HG02759 (cell line): ENCODE measurements at regions not wholly inside any gene's neighbourhood (a gene's known extent, or its start where the extent isn't known, plus 50 kb on each side); places are given as distances from the start of the nearest gene placed in this dataset.
A peak's percentile ranks its signal among the peaks of the same experiment; 100 is the strongest.
"Not testable (repeated sequence)": the region's sequence is repeated elsewhere in the genome, so short reads cannot be mapped to it uniquely, and the experiment has no call there.

Experiments
- ATAC-seq: cut with Tn5 transposase; IDR thresholded peaks from one replicate; pipeline ENCODE4 v1.9.1; 2021; ENCODE audit warnings: mild to moderate bottlenecking, moderate library complexity; ENCODE audit not compliant: unreplicated experiment

- no peak for ATAC-seq
Observed at GRCh38 chr5:101091902-101092301, 188.8 kb upstream of the ST8SIA4 start.

- no peak for ATAC-seq
Observed at GRCh38 chr5:101084353-101084752, 181.3 kb upstream of the ST8SIA4 start.

GRCh38 chr5:101080462-101081240 lies 177.6 kb upstream of the ST8SIA4 start:
- no peak for ATAC-seq

GRCh38 chr5:101068298-101068697 lies 165.2 kb upstream of the ST8SIA4 start:
- no peak for ATAC-seq

- no peak for ATAC-seq
Observed at GRCh38 chr5:101067429-101067828, 164.3 kb upstream of the ST8SIA4 start.

- ATAC-seq: no peak
Observed at GRCh38 chr5:101062902-101063301, 159.8 kb upstream of the ST8SIA4 start.

- peak; percentile 63 for ATAC-seq
Observed at GRCh38 chr5:101047181-101047580, 144.1 kb upstream of the ST8SIA4 start.

- no peak for ATAC-seq
Observed at GRCh38 chr5:101045689-101046088, 142.6 kb upstream of the ST8SIA4 start.

- not testable (repeated sequence) for ATAC-seq
Observed at GRCh38 chr5:101040002-101040401, 136.9 kb upstream of the ST8SIA4 start.

- no peak for ATAC-seq
Observed at GRCh38 chr5:101036778-101037177, 133.7 kb upstream of the ST8SIA4 start.

GRCh38 chr5:101035425-101035824 lies 132.3 kb upstream of the ST8SIA4 start:
- ATAC-seq: no peak

- ATAC-seq: peak; percentile 74
Observed at GRCh38 chr5:101024299-101024698, 121.2 kb upstream of the ST8SIA4 start.

GRCh38 chr5:101018299-101018698 lies 115.2 kb upstream of the ST8SIA4 start:
- no peak for ATAC-seq

GRCh38 chr5:101012880-101013279 lies 109.8 kb upstream of the ST8SIA4 start:
- ATAC-seq: no peak

GRCh38 chr5:101009758-101010519 lies 106.9 kb upstream of the ST8SIA4 start:
- peak; percentile 71 for ATAC-seq

- no peak for ATAC-seq
Observed at GRCh38 chr5:100992354-100992753, 89.3 kb upstream of the ST8SIA4 start.

GRCh38 chr5:100983601-100984000 lies 80.5 kb upstream of the ST8SIA4 start:
- not testable (repeated sequence) for ATAC-seq

GRCh38 chr5:100974082-100974481 lies 71.0 kb upstream of the ST8SIA4 start:
- ATAC-seq: no peak

GRCh38 chr5:100970646-100971255 lies 67.7 kb upstream of the ST8SIA4 start:
- no peak for ATAC-seq

- ATAC-seq: no peak
Observed at GRCh38 chr5:100965291-100965690, 62.2 kb upstream of the ST8SIA4 start.
